ENCODE measurements at regions not wholly inside any gene's neighbourhood (a gene's known extent, or its start where the extent isn't known, plus 50 kb on each side); places are given as distances from the start of the nearest gene placed in this dataset.

DNA sequence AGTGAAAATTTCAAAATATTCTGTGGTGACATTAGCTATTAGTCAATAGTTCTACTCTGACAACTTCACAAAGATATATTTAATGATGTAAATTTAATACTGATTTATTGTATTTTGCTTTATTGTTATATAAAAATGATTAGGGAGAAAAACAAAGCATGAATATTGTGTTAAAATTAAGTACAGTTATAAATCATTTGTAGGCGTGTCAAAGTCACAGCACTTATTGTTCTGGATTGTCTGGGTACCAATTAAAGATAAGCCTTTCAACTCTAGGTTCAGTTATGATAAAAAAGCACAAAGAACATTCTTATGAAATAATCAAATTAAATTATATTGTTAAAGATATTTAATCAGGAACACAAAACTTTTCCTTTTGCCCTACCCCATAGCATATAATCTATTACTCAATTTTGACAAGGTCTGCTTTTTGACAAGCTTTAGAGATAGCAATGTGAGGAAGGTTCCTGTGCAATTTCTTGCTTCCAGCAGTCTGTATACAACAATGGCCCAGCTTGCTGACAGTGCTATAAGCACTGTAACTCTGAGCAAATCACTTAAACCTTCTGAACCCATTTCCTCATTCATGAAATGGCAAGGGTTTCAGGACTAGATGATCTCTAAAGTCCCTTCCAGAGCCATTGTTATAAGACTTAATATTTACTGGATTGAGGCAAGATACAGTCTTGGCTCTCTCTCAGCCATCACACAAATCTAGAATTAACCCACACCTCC, 910.3 kb upstream of the LCORL start:
- Histone ChIP-seq H3K27ac (no peak overlapping the region), H3K4me3 (no peak overlapping the region), H3K9me3 (no peaks in the 10 kb centered on the region), H3K27me3 (no peaks in the 10 kb centered on the region), H3K36me3 (no peaks in the 10 kb centered on the region), H3K4me1 (peaks cover 0 to 14% (median 0%) of the 10 kb centered on the region in 4 donors)
- DNase-seq (no peak), ATAC-seq (ENCODE audit: low FRiP score in 2 of 2) (no peak)
- no peak for TF ChIP-seq POLR2AphosphoS5 (IDR thresholded peaks at IDR 0.05)
- TF ChIP-seq EP300 (IDR thresholded peaks at IDR 0.05): no peak
- TF ChIP-seq POLR2A (IDR thresholded peaks at IDR 0.05): no peak
- TF ChIP-seq, protein P1, sequence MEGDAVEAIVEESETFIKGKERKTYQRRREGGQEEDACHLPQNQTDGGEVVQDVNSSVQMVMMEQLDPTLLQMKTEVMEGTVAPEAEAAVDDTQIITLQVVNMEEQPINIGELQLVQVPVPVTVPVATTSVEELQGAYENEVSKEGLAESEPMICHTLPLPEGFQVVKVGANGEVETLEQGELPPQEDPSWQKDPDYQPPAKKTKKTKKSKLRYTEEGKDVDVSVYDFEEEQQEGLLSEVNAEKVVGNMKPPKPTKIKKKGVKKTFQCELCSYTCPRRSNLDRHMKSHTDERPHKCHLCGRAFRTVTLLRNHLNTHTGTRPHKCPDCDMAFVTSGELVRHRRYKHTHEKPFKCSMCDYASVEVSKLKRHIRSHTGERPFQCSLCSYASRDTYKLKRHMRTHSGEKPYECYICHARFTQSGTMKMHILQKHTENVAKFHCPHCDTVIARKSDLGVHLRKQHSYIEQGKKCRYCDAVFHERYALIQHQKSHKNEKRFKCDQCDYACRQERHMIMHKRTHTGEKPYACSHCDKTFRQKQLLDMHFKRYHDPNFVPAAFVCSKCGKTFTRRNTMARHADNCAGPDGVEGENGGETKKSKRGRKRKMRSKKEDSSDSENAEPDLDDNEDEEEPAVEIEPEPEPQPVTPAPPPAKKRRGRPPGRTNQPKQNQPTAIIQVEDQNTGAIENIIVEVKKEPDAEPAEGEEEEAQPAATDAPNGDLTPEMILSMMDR (IDR thresholded peaks at IDR 0.05): no peak
- 82 to 84% methylated on average over 1 of the region's 1 CpG for whole genome bisulfite sequencing, 2 donors

- H3K27me3 ChIP-seq: no peaks in the 10 kb centered on the region
- H3K4me3 ChIP-seq: no peak overlapping the region
- no peaks in the 10 kb centered on the region for H3K36me3 ChIP-seq
- 80 to 85% methylated on average over 6 of the region's 6 CpGs for WGBS, 2 donors
- TF ChIP-seq EP300 (IDR thresholded peaks at IDR 0.05) (no peak), POLR2A (IDR thresholded peaks at IDR 0.05) (no peak), POLR2AphosphoS5 (IDR thresholded peaks at IDR 0.05) (no peak)
- TF ChIP-seq, protein P1 (IDR thresholded peaks at IDR 0.05): no peak
- H3K9me3 ChIP-seq: peaks cover 0 to 5% (median 0%) of the 10 kb centered on the region in 4 donors
- ATAC-seq (ENCODE audit: low FRiP score in 2 of 2): no peak
- no peak for DNase-seq
- no peak overlapping the region for H3K27ac ChIP-seq
- H3K4me1 ChIP-seq: peaks cover 0 to 2% (median 0%) of the 10 kb centered on the region in 4 donors
Observed at GRCh38 chr4:18930487-18930886, 908.9 kb upstream of the LCORL start.

GRCh38 chr4:18923496-18924161, 902.1 kb upstream of the LCORL start:
- Histone ChIP-seq H3K27me3 (no peaks in the 10 kb centered on the region), H3K4me3 (no peak overlapping the region), H3K27ac (no peak overlapping the region), H3K4me1 (no peaks in the 10 kb centered on the region), H3K9me3 (peaks cover 0 to 5% (median 0%) of the 10 kb centered on the region in 4 donors), H3K36me3 (no peaks in the 10 kb centered on the region)
- no peak for DNase-seq
- TF ChIP-seq EP300 (IDR thresholded peaks at IDR 0.05): no peak
- no peak for TF ChIP-seq POLR2AphosphoS5 (IDR thresholded peaks at IDR 0.05)
- TF ChIP-seq, protein P1 (IDR thresholded peaks at IDR 0.05): no peak
- TF ChIP-seq POLR2A (IDR thresholded peaks at IDR 0.05): no peak
- 6 to 30% methylated on average over 1 of the region's 1 CpG for WGBS, 2 donors
- no peak for ATAC-seq (ENCODE audit: low FRiP score in 2 of 2)

DNA sequence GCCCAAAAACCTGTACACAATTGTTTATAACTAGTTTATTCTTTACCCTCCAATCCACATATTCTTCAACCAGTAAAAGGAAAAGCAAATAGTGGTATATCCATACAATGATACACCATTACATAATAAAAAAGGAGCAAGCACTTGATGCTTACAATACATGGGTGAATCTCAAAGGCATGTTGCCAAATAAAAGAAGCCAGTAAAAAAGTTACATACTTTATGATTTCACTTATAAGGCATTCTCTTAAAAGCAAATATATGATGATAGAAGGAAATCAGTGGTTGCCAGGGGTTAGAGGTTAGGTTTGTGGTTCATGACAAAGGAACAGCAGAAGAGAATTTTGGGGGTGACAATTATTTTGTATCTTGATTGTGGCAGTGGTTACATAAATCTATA, 896.1 kb upstream of the LCORL start:
- Histone ChIP-seq H3K4me1 (no peaks in the 10 kb centered on the region), H3K27me3 (no peaks in the 10 kb centered on the region), H3K27ac (no peak overlapping the region), H3K9me3 (peaks cover 0 to 3% (median 0%) of the 10 kb centered on the region in 4 donors), H3K4me3 (no peak overlapping the region), H3K36me3 (no peaks in the 10 kb centered on the region)
- DNase-seq (no peak), ATAC-seq (ENCODE audit: low FRiP score in 2 of 2) (no peak)
- TF ChIP-seq, protein P1 (IDR thresholded peaks at IDR 0.05): no peak
- TF ChIP-seq POLR2AphosphoS5 (IDR thresholded peaks at IDR 0.05) (no peak), EP300 (IDR thresholded peaks at IDR 0.05) (no peak), POLR2A (IDR thresholded peaks at IDR 0.05) (no peak)
